SK-N-MC (cell line): ENCODE measurements at regions not wholly inside any gene's neighbourhood (a gene's known extent, or its start where the extent isn't known, plus 50 kb on each side); places are given as distances from the start of the nearest gene placed in this dataset.

Experiments used
- DNase-seq: peaks from one replicate; pipeline ENCODE4 v3.0.0-alpha.2; 2011; ENCODE audit warnings: low read depth, low spot score
- H3K27ac ChIP-seq: fragments of 200-600 bp; sonication (generic); 2 replicates; pipeline ENCODE4 v1.5.1; 2016; ENCODE audit warnings: mixed run types
- H3K36me3 ChIP-seq: fragments of 200-600 bp; sonication (generic); 2 replicates; pipeline ENCODE4 v1.6.1; 2017; ENCODE audit warnings: antibody characterized with exemption, low read length, mixed read lengths; ENCODE audit not compliant: insufficient read depth
- H3K4me3 ChIP-seq: fragments of 200-600 bp; sonication (generic); 2 replicates; pipeline ENCODE4 v1.5.1; 2016
- H3K9ac ChIP-seq: fragments of 200-600 bp; sonication (generic); 2 replicates; pipeline ENCODE4 v1.8.0; 2017; ENCODE audit warnings: mixed run types, mixed read lengths; ENCODE audit not compliant: insufficient read length
- H3K9me3 ChIP-seq: fragments of 200-600 bp; sonication (generic); 2 replicates; pipeline ENCODE4 v1.6.1; 2017; ENCODE audit warnings: low read depth, mild to moderate bottlenecking, antibody characterized with exemption, low read length, moderate library complexity, mixed read lengths
- EZH2 ChIP-seq: fragments of 200-600 bp; sonication (generic); IDR thresholded peaks from one replicate; pipeline ENCODE4 v1.6.1; 2017; ENCODE audit warnings: antibody characterized with exemption
- FOXP2 ChIP-seq: optimal IDR thresholded peaks from 2 replicates; pipeline ENCODE3; 2011; ENCODE audit warnings: mild to moderate bottlenecking, moderate library complexity; ENCODE audit not compliant: insufficient read depth; ENCODE audit errors: extremely low read length, control extremely low read depth
- POLR2AphosphoS5 ChIP-seq: IDR thresholded peaks from 2 replicates; pipeline ENCODE4 v1.6.1; 2012; ENCODE audit warnings: mild to moderate bottlenecking, low read depth, low read length, borderline replicate concordance

- Histone ChIP-seq H3K9me3 (no peaks in the 10 kb centered on the region), H3K4me3 (no peak overlapping the region), H3K36me3 (no peaks in the 10 kb centered on the region), H3K9ac (no peak overlapping the region), H3K27ac (no peak overlapping the region)
- no peak for DNase-seq
- TF ChIP-seq EZH2 = no peak
- no peak for TF ChIP-seq POLR2AphosphoS5
- no peak for TF ChIP-seq FOXP2
Observed at GRCh38 chr3:7793786-7794185, 707.8 kb upstream of the LMCD1 start.

- TF ChIP-seq FOXP2 (no peak), POLR2AphosphoS5 (no peak), EZH2 (no peak)
- H3K36me3 ChIP-seq = no peaks in the 10 kb centered on the region
- no peak for DNase-seq
- no peak overlapping the region for H3K9ac ChIP-seq
- no peak overlapping the region for H3K27ac ChIP-seq
- no peaks in the 10 kb centered on the region for H3K9me3 ChIP-seq
- no peak overlapping the region for H3K4me3 ChIP-seq
Observed at GRCh38 chr3:7798276-7798675, 703.3 kb upstream of the LMCD1 start.

GRCh38 chr3:7800006-7800780 lies 701.4 kb upstream of the LMCD1 start:
- TF ChIP-seq EZH2 = no peak
- no peak for TF ChIP-seq POLR2AphosphoS5
- TF ChIP-seq FOXP2 = no peak
- H3K4me3 ChIP-seq = no peak overlapping the region
- DNase-seq = no peak
- no peak overlapping the region for H3K9ac ChIP-seq
- no peak overlapping the region for H3K27ac ChIP-seq
- no peaks in the 10 kb centered on the region for H3K36me3 ChIP-seq
- H3K9me3 ChIP-seq = no peaks in the 10 kb centered on the region

GRCh38 chr3:7812490-7812889 lies 689.1 kb upstream of the LMCD1 start:
- no peak overlapping the region for H3K9ac ChIP-seq
- no peak for TF ChIP-seq FOXP2
- TF ChIP-seq POLR2AphosphoS5 = no peak
- TF ChIP-seq EZH2 = no peak
- no peak overlapping the region for H3K4me3 ChIP-seq
- H3K9me3 ChIP-seq = no peaks in the 10 kb centered on the region
- no peaks in the 10 kb centered on the region for H3K36me3 ChIP-seq
- no peak for DNase-seq
- H3K27ac ChIP-seq = no peak overlapping the region

- no peak for DNase-seq
- Histone ChIP-seq H3K9me3 (no peaks in the 10 kb centered on the region), H3K36me3 (no peaks in the 10 kb centered on the region), H3K4me3 (no peak overlapping the region), H3K27ac (no peak overlapping the region), H3K9ac (no peak overlapping the region)
- TF ChIP-seq POLR2AphosphoS5 (no peak), EZH2 (no peak), FOXP2 (no peak)
Observed at GRCh38 chr3:7813365-7813764, 688.3 kb upstream of the LMCD1 start.

- no peaks in the 10 kb centered on the region for H3K36me3 ChIP-seq
- no peaks in the 10 kb centered on the region for H3K9me3 ChIP-seq
- TF ChIP-seq POLR2AphosphoS5 = no peak
- TF ChIP-seq FOXP2 = no peak
- TF ChIP-seq EZH2 = no peak
- DNase-seq = no peak
- no peak overlapping the region for H3K27ac ChIP-seq
- H3K4me3 ChIP-seq = no peak overlapping the region
- no peak overlapping the region for H3K9ac ChIP-seq
Observed at GRCh38 chr3:7817239-7817638, 684.4 kb upstream of the LMCD1 start.

- no peaks in the 10 kb centered on the region for H3K9me3 ChIP-seq
- TF ChIP-seq POLR2AphosphoS5 (no peak), EZH2 (no peak), FOXP2 (no peak)
Observed at GRCh38 chr3:7820969-7821368, 680.7 kb upstream of the LMCD1 start.

GRCh38 chr3:7821858-7822257 lies 679.8 kb upstream of the LMCD1 start:
- no peak for DNase-seq
- TF ChIP-seq FOXP2 (no peak), POLR2AphosphoS5 (no peak), EZH2 (no peak)
- no peak overlapping the region for H3K9ac ChIP-seq
- H3K4me3 ChIP-seq = no peak overlapping the region
- no peaks in the 10 kb centered on the region for H3K9me3 ChIP-seq
- no peak overlapping the region for H3K27ac ChIP-seq
- H3K36me3 ChIP-seq = no peaks in the 10 kb centered on the region

More at GRCh38 chr3:7820969-7821368, 680.7 kb upstream of the LMCD1 start:
- H3K4me3 ChIP-seq = no peak overlapping the region
- no peak overlapping the region for H3K27ac ChIP-seq
- no peaks in the 10 kb centered on the region for H3K36me3 ChIP-seq
- DNase-seq = no peak
- H3K9ac ChIP-seq = no peak overlapping the region

- Histone ChIP-seq H3K36me3 (no peaks in the 10 kb centered on the region), H3K9ac (no peak overlapping the region), H3K4me3 (no peak overlapping the region), H3K27ac (no peak overlapping the region), H3K9me3 (no peaks in the 10 kb centered on the region)
- no peak for DNase-seq
- TF ChIP-seq FOXP2 (no peak), POLR2AphosphoS5 (no peak), EZH2 (no peak)
Observed at GRCh38 chr3:7841451-7841850, 660.2 kb upstream of the LMCD1 start.
